Loucy (cell line): ENCODE measurements at regions not wholly inside any gene's neighbourhood (a gene's known extent, or its start where the extent isn't known, plus 50 kb on each side); places are given as distances from the start of the nearest gene placed in this dataset.

Experiments used
- H2AFZ ChIP-seq: fragments of 200-600 bp; sonication (generic); 2 replicates; pipeline ENCODE4 v1.6.0; 2016; ENCODE audit warnings: antibody characterized with exemption, mild to moderate bottlenecking, low read length, moderate library complexity
- H3F3A ChIP-seq: fragments of 200-600 bp; 2 replicates; pipeline ENCODE4 v1.6.0; 2016; ENCODE audit warnings: antibody characterized with exemption, low read depth, mild to moderate bottlenecking
- H3K27me3 ChIP-seq: fragments of 200-600 bp; sonication (generic); 2 replicates; pipeline ENCODE4 v1.6.1; 2014; ENCODE audit warnings: low read length, mild to moderate bottlenecking; ENCODE audit not compliant: insufficient read depth, poor library complexity, severe bottlenecking
- H3K36me3 ChIP-seq: fragments of 200-600 bp; sonication (generic); 2 replicates; pipeline ENCODE4 v1.6.1; 2016; ENCODE audit warnings: low read length; ENCODE audit not compliant: insufficient read depth
- H3K4me1 ChIP-seq: fragments of 200-600 bp; sonication (generic); 2 replicates; pipeline ENCODE4 v1.5.1; 2014; ENCODE audit warnings: low read length, mild to moderate bottlenecking; ENCODE audit not compliant: insufficient read depth, poor library complexity, severe bottlenecking
- H3K4me2 ChIP-seq: fragments of 200-600 bp; sonication (generic); 2 replicates; pipeline ENCODE4 v1.6.0; 2014; ENCODE audit warnings: antibody characterized with exemption, low read length, low read depth, mild to moderate bottlenecking; ENCODE audit not compliant: poor library complexity, severe bottlenecking
- H3K4me3 ChIP-seq: fragments of 200-600 bp; sonication (generic); 2 replicates; pipeline ENCODE4 v1.5.1; 2014; ENCODE audit warnings: low read length, mild to moderate bottlenecking, mixed read lengths; ENCODE audit not compliant: poor library complexity, severe bottlenecking
- H3K79me2 ChIP-seq: fragments of 200-600 bp; sonication (generic); 2 replicates; pipeline ENCODE4 v1.6.1; 2014; ENCODE audit warnings: low read length; ENCODE audit not compliant: insufficient read depth
- H3K9ac ChIP-seq: fragments of 200-600 bp; sonication (generic); 2 replicates; pipeline ENCODE4 v1.6.0; 2014; ENCODE audit warnings: mild to moderate bottlenecking, low read depth, low read length, moderate library complexity; ENCODE audit not compliant: poor library complexity, severe bottlenecking
- H3K9me2 ChIP-seq: fragments of 200-600 bp; sonication (generic); replicated peaks from 2 replicates; pipeline ENCODE4 v1.6.1; 2016; ENCODE audit warnings: low read depth, low read length, mixed read lengths
- H3K9me3 ChIP-seq: fragments of 200-600 bp; sonication (generic); 2 replicates; pipeline ENCODE4 v1.6.1; 2014; ENCODE audit warnings: mild to moderate bottlenecking, antibody characterized with exemption, low read length, low read depth; ENCODE audit not compliant: insufficient read depth
- H4K20me1 ChIP-seq: fragments of 200-600 bp; sonication (generic); 2 replicates; pipeline ENCODE4 v1.6.0; 2014; ENCODE audit warnings: antibody characterized with exemption, low read length, mild to moderate bottlenecking; ENCODE audit not compliant: insufficient read depth, poor library complexity, severe bottlenecking
- CTCF ChIP-seq: fragments of 200-600 bp; sonication (generic); conservative IDR thresholded peaks from 2 replicates; pipeline ENCODE4 v1.5.1; 2014; ENCODE audit warnings: mild to moderate bottlenecking, antibody characterized with exemption, low read length
- EZH2phosphoT487 ChIP-seq: fragments of 200-600 bp; IDR thresholded peaks from 2 replicates; pipeline ENCODE4 v1.6.1; 2018; ENCODE audit warnings: antibody characterized with exemption, mild to moderate bottlenecking, moderate library complexity, borderline replicate concordance

GRCh38 chr13:86399572-86399971 lies 600.4 kb upstream of the SLITRK6 start:
- Histone ChIP-seq H3F3A (no peaks in the 10 kb centered on the region), H3K9me2 (no peaks in the 10 kb centered on the region), H4K20me1 (no peaks in the 10 kb centered on the region), H3K4me3 (no peak overlapping the region), H3K36me3 (no peaks in the 10 kb centered on the region), H3K27me3 (no peaks in the 10 kb centered on the region), H3K9ac (no peak overlapping the region), H3K4me1 (no peaks in the 10 kb centered on the region), H2AFZ (no peak overlapping the region), H3K79me2 (no peaks in the 10 kb centered on the region), H3K4me2 (no peak overlapping the region), H3K9me3 (no peaks in the 10 kb centered on the region)
- TF ChIP-seq EZH2phosphoT487: no peak
- no peak for TF ChIP-seq CTCF

GRCh38 chr13:86402500-86402899 lies 603.3 kb upstream of the SLITRK6 start:
- Histone ChIP-seq H3K4me2 (no peak overlapping the region), H4K20me1 (no peaks in the 10 kb centered on the region), H2AFZ (no peak overlapping the region), H3K27me3 (no peaks in the 10 kb centered on the region), H3K36me3 (no peaks in the 10 kb centered on the region), H3K9me2 (no peaks in the 10 kb centered on the region), H3K4me3 (no peak overlapping the region), H3K9ac (no peak overlapping the region), H3K79me2 (no peaks in the 10 kb centered on the region), H3K4me1 (no peaks in the 10 kb centered on the region), H3K9me3 (no peaks in the 10 kb centered on the region), H3F3A (no peaks in the 10 kb centered on the region)
- TF ChIP-seq EZH2phosphoT487 (no peak), CTCF (no peak)

GRCh38 chr13:86403181-86403580 lies 604.0 kb upstream of the SLITRK6 start:
- Histone ChIP-seq H3K27me3 (no peaks in the 10 kb centered on the region), H4K20me1 (no peaks in the 10 kb centered on the region), H3K9me2 (no peaks in the 10 kb centered on the region), H3K36me3 (no peaks in the 10 kb centered on the region), H3K79me2 (no peaks in the 10 kb centered on the region), H3K4me1 (no peaks in the 10 kb centered on the region), H3K4me2 (no peak overlapping the region), H3F3A (no peaks in the 10 kb centered on the region), H3K9ac (no peak overlapping the region), H3K4me3 (no peak overlapping the region), H2AFZ (no peak overlapping the region), H3K9me3 (no peaks in the 10 kb centered on the region)
- no peak for TF ChIP-seq CTCF
- TF ChIP-seq EZH2phosphoT487: no peak
